RCC 7860 (cell line): ENCODE measurements at regions not wholly inside any gene's neighbourhood (a gene's known extent, or its start where the extent isn't known, plus 50 kb on each side); places are given as distances from the start of the nearest gene placed in this dataset.

Source experiments
- DNase-seq: peaks from one replicate; pipeline ENCODE4 v3.0.0-alpha.2; 2015; ENCODE audit warnings: low spot score
- FAIRE-seq: peaks from 2 replicates; lab custom pipeline; 2012; peaks lifted over from hg19 to GRCh38; lab: Jason Lieb, UNC

- DNase-seq (no peak), FAIRE-seq (no peak)
Measured at GRCh38 chr4:12244973-12245372, 816.3 kb upstream of the HS3ST1 start.

- no peak for DNase-seq
- no peak for FAIRE-seq
Measured at GRCh38 chr4:12242354-12242753, 813.7 kb upstream of the HS3ST1 start.

- FAIRE-seq (no peak), DNase-seq (no peak)
Measured at GRCh38 chr4:12239897-12240636, 811.4 kb upstream of the HS3ST1 start.

- FAIRE-seq (no peak), DNase-seq (no peak)
Measured at GRCh38 chr4:12231098-12231497, 802.4 kb upstream of the HS3ST1 start.

GRCh38 chr4:12221031-12221430 lies 792.3 kb upstream of the HS3ST1 start:
- no peak for FAIRE-seq
- DNase-seq: no peak

- FAIRE-seq: no peak
- DNase-seq: no peak
Measured at GRCh38 chr4:12211636-12212035, 782.9 kb upstream of the HS3ST1 start.

GRCh38 chr4:12207396-12207795 lies 778.7 kb upstream of the HS3ST1 start:
- no peak for FAIRE-seq
- no peak for DNase-seq

GRCh38 chr4:12206091-12206490 lies 777.4 kb upstream of the HS3ST1 start:
- DNase-seq (no peak), FAIRE-seq (no peak)

GRCh38 chr4:12203945-12204344 lies 775.3 kb upstream of the HS3ST1 start:
- DNase-seq (no peak), FAIRE-seq (no peak)

GRCh38 chr4:12200226-12200625 lies 771.5 kb upstream of the HS3ST1 start:
- FAIRE-seq (no peak), DNase-seq (no peak)

GRCh38 chr4:12186526-12186925 lies 757.8 kb upstream of the HS3ST1 start:
- FAIRE-seq (no peak), DNase-seq (no peak)

GRCh38 chr4:12178614-12179610 lies 750.2 kb upstream of the HS3ST1 start:
- no peak for DNase-seq

GRCh38 chr4:12177416-12177815 lies 748.7 kb upstream of the HS3ST1 start:
- FAIRE-seq: no peak
- DNase-seq: no peak

More at GRCh38 chr4:12178614-12179610, 750.2 kb upstream of the HS3ST1 start:
- FAIRE-seq: no peak

- DNase-seq: no peak
- FAIRE-seq: no peak
Measured at GRCh38 chr4:12173496-12173895, 744.8 kb upstream of the HS3ST1 start.

- FAIRE-seq (no peak), DNase-seq (no peak)
Measured at GRCh38 chr4:12172198-12172973, 743.7 kb upstream of the HS3ST1 start.

GRCh38 chr4:12170308-12170707 lies 741.6 kb upstream of the HS3ST1 start:
- DNase-seq (no peak), FAIRE-seq (no peak)

- DNase-seq (no peak), FAIRE-seq (no peak)
Measured at GRCh38 chr4:12165616-12166015, 736.9 kb upstream of the HS3ST1 start.

- FAIRE-seq (no peak), DNase-seq (no peak)
Measured at GRCh38 chr4:12146339-12146738, 717.6 kb upstream of the HS3ST1 start.

- FAIRE-seq (no peak), DNase-seq (no peak)
Measured at GRCh38 chr4:12145768-12146167, 717.1 kb upstream of the HS3ST1 start.

GRCh38 chr4:12145106-12145505 lies 716.4 kb upstream of the HS3ST1 start:
- FAIRE-seq: no peak
- DNase-seq: no peak

- FAIRE-seq: no peak
- no peak for DNase-seq
Measured at GRCh38 chr4:12144051-12144450, 715.4 kb upstream of the HS3ST1 start.
